Activated CD8-positive, alpha-beta memory T cell treated with anti-CD3 and anti-CD28 coated beads for 4 hours (primary cell): ENCODE measurements at regions not wholly inside any gene's neighbourhood (a gene's known extent, or its start where the extent isn't known, plus 50 kb on each side); places are given as distances from the start of the nearest gene placed in this dataset.

Source experiments
- DNase-seq, 2 donors: peaks; one replicate each; pipeline ENCODE4 v3.0.0-alpha.2; 2020; ENCODE audit warnings: low read depth in 2 of 2

DNA sequence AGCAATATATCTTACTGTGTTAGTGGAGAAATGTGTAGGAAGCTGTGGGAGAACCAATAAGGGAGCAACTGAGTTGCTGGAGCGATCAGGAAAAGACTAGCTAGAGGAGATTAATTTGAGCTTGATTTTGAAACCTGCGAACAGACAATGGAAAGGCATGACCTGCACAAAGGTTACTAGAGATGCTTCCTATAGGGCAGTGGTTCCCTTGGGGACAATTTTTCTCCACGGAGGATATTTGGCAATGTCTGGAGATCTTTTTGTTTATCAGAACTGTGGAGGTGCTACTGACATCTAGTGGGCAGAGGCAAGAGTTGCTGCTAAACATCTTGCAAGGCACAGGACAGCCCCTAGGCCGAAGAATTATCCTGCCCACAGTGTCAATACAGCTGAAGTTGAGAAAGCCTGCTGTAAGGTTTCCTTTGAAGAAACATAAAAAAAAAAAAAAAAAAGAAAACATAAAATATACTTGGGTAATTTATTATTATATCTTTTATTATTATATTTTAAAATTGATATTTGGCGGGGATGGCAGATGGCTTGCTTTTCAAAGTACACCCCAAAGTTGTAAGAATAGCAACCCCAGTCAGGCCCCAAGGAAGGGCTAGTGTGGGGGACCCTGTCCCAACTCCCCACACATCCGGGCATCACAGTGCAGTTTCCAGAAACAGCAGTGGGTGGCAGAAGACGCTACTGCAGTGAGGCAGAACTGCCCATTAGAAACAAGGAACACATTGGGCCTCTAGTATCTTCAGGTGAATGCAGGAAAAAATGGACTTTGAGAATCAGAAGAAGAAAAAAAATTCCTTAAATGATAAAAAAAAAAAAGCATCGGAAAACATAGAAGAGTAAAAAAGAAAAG is 481.6 kb downstream of the SH2D4B start:
- DNase-seq, result no peak

DNA sequence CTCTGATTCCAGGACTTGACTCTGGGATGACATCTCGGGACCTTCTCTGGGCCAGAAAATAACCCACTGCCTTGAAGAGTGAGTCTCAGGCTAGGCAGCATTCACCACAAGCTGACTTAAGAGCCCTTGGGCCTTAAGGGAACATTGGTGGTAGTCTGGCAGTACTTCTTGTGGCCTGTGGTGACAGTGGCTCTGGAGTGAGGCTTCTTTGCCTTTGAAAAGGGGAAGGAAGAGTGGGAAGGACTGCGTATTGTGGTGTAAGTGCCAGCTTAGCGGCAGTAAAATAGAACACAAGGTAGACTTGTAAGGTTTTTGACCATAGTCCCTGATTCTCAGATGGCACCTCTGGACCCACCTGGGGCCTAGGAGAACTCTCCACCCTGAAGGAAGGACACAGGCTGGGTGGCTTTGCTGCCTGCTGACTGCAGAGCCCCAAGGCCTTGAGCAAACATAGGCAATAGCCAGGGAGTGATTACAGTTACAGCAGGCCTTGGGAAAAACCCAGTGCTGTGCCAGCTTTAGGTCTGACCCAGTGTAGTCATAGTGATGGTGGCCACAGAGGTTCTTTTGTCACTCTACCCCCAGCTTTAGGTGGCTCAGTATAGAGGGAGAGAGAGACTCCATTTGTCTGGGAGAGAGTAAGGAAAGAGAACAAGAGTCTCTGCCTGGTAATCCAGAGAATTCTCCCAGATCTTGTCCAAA is 483.9 kb downstream of the SH2D4B start:
- DNase-seq, result no peak

DNA sequence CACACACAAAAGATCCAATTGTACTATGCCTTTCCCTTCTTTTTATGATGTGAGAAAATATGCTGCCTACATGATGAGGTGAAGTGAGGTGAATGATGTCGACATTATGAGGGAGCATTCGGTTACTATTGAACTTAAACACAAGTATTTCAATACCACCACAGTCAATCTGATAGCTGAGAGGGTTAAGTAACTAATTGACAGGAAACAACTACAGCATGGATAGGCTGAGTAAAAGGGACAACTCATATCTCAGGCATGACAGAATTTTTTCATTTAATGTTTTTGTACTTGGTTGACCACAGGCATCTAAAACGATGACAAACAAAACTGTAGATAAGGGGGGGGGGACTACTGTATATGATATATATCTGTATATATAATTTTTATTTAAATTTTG is 488.9 kb downstream of the SH2D4B start:
- no peak for DNase-seq

DNA sequence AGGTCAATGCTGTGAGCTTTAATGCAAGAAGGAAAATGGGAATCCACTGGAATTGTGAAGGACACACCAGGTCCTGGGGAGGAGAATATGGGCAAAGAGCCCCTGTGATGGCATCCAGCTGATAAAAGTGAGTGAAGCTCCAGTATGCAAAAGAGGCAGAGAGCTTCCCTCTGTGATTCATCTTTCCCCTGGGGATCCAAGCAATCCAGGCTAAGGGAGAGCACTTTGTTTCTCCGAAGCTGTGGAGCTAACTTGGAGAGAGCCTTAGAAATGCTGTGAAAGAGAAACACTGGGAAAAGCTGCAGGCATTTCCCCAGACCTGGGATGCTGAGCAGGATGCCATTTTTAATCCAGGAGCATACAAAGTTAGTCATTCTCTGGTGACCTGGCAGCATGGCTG is 489.5 kb downstream of the SH2D4B start:
- DNase-seq, result no peak

DNA sequence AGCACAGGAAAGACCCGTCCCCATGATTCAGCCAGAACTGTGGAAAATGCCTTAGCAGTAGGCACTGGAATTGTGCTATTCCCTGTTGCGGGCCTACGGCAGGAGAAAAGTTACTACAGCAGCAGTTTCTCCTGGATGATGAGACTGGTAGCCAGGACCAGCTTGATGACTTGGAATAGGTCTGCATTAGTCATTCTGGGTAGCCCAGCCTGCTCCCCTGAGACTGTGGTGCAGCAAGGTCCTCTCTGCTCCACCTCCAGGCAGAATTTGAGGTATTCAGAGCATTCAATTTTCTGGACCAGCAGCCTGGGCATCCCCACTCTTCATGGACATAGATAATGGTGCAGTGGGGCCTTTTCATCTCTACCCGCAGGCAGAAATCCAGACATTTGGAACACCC is 490.0 kb downstream of the SH2D4B start:
- DNase-seq, result no peak

DNA sequence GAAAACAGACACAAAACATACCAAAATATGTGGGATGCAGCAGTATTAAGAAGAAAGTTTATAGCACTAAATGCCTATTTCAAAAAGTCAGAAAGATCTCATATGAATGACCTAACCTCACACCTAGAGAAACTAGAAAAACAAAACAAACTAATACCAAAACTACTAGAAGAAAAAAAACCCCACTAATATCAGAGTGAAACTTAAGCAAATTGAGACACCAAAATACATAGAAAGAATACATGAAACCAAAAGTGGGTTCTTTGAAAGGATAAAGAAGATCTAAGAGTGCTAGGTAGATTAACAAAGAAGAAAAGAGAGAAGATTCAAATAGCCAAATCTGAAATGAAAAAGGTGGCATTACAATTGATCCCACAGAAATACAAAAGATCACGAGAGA is 494.1 kb downstream of the SH2D4B start:
- DNase-seq, result no peak

DNA sequence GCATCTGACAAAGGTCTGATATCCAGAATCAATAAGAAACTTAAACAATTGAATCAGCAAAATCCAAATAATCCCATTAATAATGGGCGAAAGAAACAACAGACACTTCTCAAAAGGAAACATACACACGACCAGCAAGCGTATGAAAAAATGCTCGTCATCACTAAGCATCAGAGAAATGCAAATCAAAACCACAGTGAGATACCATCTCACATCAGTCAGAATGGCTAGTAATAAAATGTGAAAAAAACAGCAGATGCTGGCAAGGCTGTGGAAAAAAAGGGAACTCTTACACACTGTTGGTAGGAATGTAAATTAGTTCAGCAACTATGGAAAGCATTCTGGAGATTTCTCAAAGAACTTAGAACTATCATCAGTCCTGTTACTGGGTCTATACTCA is 496.7 kb downstream of the SH2D4B start:
- no peak for DNase-seq

DNA sequence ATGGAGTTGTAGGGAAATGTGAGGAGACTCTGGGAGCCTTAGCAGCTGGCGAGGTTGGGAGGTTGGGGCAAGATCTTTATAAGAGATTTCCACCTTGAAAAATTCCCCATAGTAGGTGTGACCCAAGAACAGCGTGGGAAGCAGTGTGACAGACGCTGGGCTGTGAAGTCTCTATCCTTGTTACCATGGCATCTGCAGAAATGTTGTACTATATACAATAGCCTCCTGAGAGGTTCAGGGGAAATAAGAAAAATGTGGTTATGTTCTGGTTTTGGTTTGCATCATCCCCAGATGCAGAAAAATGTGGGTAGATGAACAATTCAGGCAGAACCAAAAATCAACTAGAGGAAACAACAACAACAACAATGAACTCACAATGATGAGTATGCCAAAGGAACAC is 498.6 kb downstream of the SH2D4B start:
- no peak for DNase-seq

DNA sequence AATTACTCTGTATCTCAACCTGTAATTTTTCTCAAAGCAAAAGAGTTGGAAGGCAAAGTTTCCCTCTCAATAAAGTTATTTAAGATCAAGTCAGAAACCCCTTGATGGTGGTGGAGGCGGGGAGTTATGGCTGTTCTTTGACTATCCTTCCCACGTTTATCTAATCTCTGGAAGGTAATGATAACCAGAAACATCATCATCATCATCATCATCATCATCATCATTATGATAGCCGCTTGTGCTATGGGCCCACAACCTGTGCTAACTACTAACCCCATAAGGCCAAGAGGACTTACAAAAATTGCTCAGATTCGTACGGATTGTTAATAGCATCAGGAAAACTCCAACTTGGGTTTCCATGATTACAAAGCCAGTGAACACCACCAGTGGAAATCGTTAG is 502.3 kb downstream of the SH2D4B start:
- DNase-seq, result no peak

DNA sequence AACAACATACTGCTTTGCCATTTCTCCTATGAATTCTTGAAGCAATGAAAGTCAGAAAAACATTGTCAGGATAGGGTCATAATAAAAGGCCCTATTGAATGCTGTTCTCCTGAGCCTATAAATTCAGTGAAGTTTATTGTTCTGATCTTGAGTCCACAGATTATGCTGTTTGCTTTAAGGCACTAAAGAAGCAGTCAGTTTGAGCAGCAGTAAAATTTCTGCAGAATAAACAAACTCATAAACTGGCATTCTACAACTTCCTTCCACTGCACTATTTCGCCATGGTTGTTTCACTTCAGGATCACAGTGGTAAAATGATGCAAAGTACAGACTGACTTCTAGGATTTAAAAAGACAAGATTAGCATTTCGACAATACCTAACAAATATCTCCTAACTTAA is 503.2 kb downstream of the SH2D4B start:
- no peak for DNase-seq

DNA sequence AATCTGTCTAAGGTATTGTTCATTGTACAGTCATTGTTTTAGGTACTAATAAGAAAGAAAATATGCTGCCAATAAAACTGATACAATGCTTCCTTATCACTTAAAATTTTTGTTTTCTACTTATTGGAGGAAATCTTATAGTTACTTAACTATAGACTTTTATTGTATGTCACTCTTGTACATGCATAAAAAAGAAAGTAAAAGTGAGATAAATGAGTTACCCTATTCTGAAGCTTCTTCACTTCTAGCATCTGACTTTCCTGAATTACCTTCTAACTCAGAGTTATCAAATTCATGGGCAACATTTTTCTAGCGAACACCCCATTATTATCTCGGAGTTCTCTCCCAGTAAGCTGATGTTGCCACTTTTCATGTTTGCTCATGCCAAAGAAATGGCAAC is 504.9 kb downstream of the SH2D4B start:
- DNase-seq, result no peak

DNA sequence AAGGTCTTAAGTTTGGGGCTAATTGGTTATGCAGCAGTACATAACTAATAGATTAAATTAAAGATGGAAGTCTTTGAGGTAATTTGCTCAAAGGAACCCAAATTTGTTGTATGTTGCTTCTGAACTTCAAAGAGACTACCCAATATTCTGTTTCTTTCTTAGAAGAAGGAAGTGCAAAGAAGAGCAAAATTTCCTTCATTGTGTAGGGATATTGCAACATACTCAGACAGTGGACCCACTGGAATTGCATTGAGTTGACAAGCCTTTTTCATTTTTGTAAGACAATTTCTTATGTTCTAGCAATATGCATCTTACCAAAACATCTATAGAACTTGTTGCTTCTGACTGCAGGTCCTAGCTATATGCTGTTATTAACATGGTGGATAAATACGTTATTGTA is 527.8 kb downstream of the SH2D4B start:
- DNase-seq, result no peak

DNA sequence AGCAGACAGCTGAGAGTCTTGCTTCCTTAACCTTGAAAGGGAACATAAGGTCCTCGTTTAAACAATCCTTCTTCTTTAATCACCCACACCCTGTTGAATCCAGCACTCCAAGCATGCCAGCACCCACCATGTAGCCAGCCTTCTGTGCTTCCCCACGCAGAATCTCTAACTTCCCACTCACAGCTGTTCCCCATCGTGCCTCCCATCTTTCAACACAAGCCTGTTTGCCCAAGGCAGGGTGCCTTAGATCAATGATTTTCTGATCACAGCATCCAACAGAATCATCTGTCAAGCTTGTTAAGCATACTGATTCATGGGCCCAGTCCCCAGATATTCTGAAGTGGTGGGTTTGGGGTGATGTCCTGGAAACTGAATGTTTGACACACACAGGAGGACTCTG is 530.8 kb downstream of the SH2D4B start:
- DNase-seq, result no peak

DNA sequence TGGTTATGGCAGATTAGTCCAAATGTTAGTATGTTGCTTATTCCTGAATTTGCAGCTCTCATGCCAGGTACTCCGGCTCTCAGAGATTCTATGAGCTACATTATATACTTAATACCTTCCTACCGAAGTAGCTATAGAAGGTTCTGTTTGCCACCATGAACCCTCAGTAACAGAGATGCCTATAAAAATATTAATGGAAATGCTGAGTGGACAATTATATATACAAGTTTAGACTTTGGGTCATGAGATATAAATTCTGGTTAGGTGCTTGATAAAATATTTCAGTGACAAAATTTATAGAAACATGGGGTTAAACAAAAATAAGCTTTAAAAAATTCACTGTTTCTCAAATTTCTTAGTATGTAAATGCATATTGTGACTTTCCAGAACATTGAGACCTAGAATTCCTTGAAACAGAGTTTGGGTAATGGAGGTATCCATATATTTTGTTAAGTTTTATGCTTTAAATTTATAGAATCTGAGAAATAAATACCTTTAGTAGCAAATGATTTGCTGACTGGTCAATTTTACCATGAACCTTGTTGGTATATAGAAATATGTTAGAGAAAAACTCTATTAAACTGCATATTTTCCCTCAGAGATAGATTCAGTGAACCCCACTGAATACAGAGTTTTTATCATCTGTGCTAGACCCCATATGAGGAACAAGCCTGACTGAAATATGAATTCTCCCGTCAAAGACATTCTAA is 533.5 kb downstream of the SH2D4B start:
- DNase-seq, result no peak

DNA sequence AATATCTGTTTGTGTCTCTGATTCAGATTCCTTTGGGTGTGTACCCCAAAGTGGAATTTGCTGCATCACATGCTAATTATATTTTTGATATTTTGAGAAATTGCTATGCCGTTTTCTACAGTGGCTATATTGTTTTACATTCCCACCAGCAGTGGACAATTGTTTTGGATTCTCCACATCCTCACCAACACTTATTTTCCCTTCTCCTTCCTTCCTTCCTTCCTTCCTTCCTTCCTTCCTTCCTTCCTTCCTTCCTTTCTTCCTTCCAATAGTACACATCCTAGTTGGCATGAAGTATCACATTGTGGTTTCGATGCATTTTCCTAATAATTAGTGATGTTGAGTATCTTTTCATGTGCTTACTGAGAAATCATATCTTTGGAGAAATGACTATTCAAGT is 535.5 kb downstream of the SH2D4B start:
- no peak for DNase-seq

DNA sequence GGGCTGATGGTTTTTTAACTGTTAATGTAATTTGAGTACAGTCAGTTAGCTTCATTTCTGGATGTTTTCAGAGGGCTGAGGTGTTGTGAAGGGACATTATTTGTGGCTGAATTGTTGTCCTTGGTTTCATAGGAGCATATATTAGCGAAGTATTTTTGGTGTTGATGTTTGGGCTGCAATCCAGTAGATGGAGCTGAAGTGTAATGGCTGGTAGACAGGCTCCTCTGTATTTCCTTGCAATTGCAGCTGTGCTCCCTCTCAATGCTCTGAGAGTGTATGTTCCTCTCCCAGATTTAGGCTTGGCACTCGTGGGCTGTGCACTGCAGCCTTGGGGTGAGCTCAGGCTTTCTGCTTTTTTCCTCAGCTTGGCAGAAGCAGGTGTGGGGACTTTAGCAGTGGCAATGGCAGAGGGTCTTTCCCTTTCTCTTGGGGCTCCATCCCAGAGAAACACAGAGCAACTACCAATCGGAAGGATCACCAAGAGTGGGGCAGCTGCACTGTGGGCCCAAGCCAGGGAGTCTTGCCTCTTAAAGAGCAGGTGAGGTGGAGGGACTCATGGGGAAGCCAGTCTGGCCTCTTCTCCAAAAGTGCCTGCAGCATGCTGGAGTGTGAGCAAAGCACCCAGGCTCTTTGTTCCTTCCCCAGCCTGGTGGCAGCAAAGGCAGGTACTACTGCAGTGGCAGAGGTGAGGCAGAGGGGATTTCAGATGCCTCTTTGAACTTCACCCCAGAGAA is 544.4 kb downstream of the SH2D4B start:
- DNase-seq, result no peak

DNA sequence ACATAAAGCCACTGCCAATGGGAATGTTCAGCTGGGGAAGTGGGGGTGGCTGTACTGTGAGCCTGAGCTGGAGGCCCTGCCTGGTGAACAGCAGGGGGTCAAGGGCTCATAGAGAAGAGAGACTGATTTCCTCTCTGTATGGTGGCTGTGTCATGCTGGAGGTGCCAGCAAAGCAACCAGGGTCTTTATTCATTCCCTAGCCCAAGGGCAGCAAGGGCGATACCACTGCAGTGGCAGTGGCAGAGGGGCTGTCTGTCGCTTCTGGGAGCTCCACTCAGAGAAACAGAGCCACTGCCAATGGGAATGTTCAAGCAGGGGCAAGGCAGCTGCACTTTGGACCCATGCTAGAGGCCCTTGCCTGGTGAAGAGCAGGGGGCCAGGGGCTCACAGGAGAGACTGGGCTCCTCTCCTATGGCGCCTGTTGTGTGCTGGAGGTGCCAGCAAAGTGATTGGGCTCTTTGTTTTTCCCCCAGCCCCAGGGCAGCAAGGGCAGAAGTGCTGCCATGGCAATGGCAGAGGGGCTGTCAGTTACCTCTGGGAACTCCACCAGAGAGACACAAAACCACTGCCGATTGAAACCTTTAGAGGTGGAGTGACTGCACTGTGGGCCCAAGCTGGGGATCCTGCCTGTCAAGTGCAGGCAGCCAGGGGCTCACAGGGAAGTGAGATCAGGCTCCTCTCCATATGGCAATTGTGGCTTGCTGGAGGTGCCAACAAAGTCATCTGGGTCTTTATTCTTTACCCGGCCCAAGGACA is 545.1 kb downstream of the SH2D4B start:
- no peak for DNase-seq

DNA sequence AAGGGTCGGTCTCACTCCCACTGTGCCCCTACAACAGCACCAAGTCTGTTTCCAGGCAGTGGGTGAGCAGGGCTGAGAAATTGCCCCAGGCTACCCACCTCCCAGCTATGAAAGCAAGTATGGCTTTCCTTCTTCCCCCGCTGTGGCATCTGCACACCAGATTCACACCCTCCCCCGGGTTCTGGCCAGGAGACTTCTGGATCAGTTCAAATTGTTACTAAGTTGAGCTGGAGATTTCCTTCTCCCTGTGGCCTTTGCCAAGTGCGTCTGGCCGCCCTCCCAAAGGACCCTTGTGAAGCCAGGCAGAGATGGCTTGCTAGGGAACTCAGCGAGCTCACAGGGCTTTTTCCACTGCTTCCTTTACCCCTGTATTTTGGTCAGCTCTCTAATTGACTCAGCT is 555.4 kb downstream of the SH2D4B start:
- no peak for DNase-seq

DNA sequence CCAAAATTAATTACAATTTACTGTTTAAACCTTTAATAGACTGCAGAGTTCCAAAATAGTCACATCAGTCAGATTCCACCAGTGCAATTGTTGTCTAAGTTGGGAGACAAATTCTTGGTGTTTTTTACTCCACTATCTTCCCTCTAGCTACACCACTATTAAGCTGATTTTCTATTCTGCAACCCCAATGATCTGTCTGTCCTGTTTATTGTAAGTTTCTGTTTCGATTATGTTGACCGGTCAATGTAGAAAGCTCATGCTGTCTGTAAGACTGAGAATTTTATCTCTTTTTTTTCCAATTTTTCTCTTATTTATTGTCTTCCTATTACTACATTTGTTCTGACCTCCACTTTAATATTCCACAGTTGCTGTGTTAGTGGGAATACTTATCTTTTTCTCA is 557.5 kb downstream of the SH2D4B start:
- no peak for DNase-seq

DNA sequence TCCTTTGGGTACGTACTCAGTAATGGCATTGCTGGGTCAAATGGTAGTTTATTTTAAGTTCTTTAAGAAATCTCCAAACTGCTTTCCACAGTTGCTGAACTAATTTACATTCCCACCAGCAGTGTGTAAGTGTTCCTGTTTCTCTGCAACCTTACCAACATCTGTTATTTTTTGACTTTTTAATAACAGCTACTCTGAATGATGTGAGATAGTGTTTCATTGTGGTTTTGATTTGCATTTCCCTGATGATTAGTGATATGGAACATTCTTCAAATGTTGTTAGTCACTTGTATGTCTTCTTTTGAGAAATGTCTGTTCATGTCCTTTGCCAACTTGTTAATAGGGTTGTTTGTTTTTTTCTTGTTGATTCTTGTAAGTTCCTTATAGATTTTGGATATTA is 558.9 kb downstream of the SH2D4B start:
- no peak for DNase-seq

DNA sequence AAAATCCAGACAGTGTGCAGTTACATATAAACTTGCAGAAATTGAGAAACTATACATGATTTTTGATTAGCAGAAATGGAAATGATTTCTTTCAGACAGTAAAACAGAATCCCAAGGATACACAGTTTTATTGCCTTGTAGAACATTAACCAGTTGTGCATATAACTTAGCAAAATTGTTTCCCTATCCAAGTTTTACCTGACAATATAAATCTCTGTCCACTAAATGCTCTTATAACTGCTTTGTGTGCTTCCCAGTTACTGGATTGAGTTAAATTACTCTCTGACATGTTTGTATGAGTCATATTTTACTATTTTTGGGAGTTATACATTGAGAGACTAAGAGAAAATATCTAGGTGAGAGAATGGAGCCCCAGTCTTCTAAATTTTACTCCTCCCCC is 563.4 kb downstream of the SH2D4B start:
- DNase-seq, result no peak
